GM11168 (cell line): ENCODE measurements at regions not wholly inside any gene's neighbourhood (a gene's known extent, or its start where the extent isn't known, plus 50 kb on each side); places are given as distances from the start of the nearest gene placed in this dataset.
"Not testable (repeated sequence)": the region's sequence is repeated elsewhere in the genome, so short reads cannot be mapped to it uniquely, and the experiment has no call there.

Experiments used
- in situ Hi-C: fragments of 300-500 bp; cut with MboI; formaldehyde crosslinking; loops from one replicate; pipeline ENCODE4 v1.12.0; 2022; ENCODE audit warnings: low sequenced_read_pairs; ENCODE audit not compliant: unreplicated experiment

DNA sequence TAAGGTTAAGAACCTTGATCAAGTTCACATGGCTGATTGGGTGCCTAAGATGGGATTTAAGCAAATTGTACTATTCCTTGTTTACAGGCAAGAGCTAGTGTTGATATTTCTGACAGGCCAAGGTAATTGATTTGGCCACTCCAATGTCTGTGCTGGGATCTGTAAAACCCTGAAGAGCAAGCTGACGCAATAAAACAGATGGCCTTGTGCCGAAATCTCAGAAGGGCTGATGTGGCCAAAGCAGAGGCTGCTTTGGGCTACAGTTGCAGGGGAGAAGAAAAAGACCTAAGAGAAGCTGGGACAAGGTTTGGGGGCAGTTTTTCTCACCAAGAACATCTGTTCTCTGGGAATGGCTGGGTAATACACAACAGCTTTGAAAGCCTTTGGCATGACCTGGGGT, 463.2 kb upstream of the ZNF608 start:
- in situ Hi-C loops: no loop called here

DNA sequence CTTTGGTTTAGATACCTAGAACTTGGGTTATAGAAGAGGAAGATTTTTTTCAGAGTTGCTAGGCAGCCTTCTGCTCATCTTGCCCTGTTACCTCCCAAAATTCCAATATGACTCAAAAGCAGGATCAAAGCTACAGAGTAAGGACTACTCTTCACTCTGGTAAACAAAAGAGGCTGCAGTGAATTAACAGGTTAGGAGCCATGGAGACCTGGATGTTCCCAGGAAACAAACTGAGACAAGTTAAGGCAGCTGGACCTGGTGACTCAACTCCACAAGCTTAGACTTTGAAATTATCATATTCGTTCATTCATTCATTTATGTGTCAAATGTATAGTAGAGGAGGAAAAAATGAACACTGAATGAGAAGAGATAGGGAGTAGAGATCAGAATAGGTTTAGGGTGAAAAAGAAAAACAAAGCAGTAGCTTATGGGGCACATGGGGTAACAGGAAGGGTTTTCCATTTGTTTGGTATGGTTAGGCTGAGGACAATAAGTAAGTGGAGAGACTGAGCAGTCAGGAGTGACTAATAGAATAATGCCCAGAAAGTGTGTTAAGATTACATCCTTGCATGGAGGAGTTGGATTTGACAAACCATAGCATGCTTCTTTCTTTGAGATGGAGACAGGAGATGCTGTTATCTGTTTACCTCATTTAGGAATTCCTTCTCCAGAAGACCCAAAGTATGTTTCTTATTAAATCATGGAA, 464.0 kb upstream of the ZNF608 start:
- in situ Hi-C loops: no loop called here

DNA sequence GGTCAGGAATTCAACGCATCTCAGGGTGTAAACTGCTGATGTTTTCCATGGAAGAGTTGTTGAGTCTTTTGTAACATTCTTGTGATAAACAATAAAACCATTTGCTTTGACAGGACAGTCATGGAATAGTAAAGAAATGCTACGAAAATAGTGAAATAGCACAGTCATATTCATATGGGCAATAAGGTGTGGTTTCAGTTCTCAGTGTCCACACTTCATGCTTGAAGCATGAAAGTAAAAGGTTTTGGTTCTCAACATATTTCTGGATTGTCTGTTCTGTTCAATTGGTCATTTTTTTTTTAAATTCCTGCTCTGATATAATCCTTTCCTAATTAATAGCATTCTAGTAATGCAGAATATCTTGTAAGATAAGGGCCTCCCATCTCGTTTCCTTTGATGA, 467.6 kb upstream of the ZNF608 start:
- in situ Hi-C loops: no loop called here

DNA sequence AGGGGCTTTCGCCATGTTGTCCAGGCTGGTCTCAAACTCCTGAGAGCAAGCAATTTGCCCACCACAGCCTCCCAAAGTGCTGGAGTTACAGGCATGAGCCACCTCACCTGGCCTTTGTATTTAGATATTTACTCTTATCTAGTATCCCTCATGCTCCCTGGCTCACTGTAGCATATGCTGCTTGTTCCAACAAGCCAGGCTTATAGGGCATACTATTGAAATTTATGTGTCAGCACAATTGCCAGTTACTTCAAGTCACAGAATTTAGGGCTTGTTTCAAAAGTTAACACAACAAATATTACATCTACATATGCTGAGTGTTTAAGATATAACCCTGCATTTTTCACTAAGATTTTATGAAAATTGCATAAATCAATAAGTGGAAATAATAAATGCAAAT, 469.2 kb upstream of the ZNF608 start:
- in situ Hi-C loops: no loop called here

DNA sequence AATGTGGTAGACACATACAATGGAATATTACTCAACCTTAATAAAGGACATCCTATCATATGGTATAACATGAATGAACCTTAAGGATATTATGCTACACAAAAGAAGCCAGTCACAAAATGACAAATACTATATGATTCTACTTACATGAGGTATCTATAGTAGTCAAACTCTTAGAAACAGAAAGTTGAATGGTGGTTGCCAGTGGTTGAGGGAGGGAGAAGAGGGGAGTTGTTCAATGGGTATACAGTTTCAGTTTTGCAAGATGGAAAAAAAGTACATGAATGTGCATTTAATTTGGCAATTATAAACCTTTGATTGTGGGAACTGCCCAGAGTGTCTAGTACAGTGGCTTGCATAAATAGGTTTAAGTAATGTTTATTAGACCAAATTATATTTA, 473.3 kb upstream of the ZNF608 start:
- in situ Hi-C loops: no loop called here

DNA sequence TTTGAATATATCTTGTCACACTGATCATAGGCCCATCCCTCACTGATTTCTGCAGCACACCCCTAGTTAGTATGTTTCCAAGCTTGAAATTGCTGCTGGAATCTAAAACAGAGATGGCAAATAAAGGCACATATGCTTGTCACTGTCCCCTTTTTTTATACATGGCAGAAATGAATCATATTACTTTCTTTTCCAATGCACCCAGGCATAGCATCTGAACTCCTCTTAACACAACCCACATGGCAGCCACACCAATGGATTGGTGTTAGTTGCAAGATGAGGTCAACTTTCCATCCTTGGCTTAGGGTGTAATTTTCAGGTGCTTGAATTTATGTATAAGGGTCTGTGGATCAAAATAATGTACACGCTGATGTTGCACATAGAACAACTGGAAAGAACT, 473.8 kb upstream of the ZNF608 start:
- in situ Hi-C loops: no loop called here

DNA sequence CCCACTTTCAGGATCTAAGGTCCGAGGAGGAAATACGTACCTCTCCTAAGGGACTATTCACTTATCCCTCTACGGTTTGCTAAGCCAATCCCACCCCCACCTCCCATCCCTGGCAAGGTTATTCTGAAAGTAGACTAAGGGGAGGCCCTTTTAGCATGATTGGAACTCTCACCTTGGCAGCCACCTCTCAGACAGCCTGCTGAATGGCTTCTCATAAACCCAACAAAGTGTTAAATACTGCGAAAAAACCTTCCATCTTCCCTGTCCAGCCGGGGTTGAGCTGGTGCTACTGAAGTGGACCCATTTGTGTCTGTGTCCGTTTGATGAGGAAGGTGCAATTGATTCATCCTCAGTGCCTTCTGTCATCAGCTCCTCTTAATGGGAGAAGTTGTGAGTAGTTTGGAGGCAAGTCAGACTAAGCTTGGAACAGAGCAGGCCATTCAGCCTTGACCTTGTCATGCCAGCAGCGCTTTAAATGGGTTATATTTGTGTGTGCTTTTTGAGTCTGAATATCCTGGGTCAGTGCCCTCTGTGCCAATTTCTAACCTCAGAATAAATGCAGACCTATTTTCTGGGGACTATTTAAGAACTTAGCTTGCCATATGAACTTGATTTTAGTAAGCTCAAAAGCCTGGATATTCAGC, 476.3 kb upstream of the ZNF608 start:
- in situ Hi-C loops: no loop called here

DNA sequence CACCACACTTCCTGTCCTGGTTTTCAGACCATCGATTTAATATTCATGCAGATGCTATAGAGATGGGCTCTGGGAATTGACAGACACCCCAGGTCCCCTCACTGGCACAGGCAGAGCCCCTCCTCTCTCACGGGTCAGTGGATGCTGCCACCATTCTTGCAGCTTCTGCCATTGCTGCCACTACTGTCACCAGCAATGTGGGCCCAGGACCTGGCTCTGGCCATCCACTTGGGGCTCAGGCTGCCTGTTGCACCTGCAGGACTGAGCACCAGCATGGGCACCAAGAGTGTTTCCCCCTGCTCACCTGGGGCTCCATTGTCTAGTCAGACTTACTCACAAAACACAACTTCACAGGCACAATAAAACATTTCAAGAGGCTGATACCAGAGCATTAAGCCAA, 479.0 kb upstream of the ZNF608 start:
- in situ Hi-C loops: no loop called here

DNA sequence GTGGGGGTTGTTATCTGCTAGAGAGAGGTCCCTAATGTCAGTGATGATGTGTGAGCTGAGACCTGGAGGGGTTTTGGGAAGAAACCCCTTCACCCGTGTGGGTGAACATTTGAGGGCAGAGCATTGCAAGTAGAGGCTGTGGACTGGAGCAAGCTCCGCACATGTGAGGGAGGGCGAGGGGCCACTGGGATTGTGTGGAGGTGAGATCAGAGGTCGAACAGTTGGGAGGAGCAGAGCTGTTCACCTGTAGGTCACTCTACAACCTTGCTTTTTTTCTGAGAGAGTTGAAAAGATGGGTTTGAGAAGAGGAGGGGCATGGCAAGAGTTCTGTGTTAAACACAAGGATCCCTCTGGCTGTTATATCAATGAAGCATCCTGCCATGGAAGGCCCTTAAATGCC, 480.4 kb upstream of the ZNF608 start:
- in situ Hi-C loops: no loop called here

DNA sequence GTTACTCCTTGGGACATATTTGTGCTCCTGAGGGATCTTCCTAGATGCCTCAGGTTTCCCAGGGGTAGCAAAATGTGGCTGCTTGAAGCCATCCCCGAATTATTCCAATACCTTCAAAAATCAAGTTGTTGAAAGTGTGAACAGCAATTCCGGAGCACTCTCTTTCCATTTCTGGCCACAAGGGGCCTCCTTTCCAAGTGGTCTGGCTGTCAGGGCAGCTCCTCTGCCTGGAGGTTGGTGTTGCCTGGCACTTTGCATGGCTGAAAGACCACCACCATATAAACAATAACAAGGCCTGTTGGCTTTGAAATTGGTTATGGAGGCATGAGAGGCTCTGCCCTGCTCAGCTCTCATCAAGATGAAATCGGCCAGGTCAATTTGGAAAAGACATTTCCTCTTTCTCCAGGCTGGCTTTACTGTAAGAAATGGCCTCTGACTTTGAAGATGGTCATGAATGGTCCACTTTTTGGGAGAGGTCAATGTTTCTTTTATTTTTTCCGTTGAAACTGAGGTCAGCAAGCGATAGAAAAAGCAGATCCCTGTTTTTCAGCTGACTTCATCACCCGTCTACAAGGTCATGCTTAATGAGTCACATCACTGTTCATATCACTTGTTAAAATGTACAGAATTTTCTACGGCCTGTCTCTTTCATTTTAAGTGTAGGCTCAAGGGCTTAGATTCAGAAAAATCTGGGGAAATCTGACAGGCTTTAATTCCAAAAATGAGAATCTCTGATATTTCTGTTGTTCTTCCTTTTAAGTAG, 481.1 kb upstream of the ZNF608 start:
- in situ Hi-C loops: no loop called here

DNA sequence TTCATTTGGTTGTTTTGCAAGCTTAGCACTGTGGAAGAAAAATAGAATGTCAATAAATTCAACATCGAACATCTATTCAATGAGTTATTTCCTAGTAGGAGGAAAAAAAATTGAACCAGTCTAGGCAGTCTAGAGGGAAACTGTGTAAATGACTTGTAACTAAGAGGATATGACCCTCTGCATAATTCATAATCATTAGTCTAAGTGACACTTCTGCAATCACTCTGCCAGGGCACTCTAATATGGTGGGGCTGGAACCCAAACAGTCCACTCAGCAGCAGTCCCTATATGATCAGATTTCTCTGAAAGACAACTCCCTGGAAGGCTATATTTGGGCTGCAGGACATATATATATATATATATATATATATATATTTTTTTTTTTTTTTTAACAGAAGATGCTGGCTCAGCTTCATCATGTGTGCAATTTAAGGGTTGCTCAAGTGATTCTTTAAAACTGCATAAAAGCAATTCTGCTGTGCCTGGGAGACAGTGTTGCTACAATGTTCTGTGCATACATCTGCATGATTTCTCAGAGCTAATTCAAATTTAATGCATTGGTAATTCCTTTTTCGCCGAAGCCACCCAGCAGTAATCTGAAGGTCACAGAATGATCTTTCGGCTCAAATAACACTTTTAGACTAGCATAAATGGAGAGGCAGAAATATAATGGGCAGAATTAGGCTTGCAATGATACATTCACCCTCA, 482.1 kb upstream of the ZNF608 start:
- in situ Hi-C loops: no loop called here

DNA sequence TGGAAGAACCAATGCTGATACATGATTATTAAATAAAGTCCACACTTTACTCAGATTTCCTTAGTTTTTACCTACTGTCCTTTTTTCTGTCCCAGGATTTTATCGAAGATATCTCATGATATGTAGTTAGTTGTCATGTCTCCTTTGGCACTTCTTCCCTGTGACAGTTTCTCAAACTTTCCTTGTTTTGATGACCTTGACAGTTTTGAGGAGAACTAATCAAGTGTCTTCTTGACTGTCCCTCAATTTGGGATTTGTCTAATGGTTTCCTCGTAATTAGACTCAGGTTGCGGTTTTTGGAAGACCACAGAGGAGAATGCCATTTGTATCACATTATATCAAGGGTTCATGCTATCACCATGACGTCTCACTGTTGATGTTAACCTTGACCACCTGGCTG, 483.1 kb upstream of the ZNF608 start:
- in situ Hi-C loops: no loop called here

DNA sequence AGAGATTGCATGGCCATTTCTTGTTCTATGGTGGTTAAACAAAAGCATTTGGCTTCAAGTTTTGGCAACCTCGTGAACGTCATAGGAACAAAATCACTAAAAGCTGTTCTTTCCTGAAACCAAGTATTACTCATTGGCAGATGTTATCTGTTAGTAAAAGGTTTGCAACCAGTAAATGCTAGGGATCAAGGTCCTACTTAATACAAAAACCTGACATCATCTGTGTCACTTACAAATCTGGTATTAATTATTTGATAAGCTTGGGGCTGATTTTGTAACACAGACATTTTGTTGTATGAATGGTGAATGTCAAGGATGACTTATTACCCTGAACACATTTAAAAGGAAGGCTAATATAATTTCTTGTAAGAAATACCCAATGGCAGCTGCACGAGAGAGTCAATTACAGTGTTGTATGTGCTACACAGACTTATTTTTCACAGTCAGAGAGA, 486.4 kb upstream of the ZNF608 start:
- in situ Hi-C loops: no loop called here

DNA sequence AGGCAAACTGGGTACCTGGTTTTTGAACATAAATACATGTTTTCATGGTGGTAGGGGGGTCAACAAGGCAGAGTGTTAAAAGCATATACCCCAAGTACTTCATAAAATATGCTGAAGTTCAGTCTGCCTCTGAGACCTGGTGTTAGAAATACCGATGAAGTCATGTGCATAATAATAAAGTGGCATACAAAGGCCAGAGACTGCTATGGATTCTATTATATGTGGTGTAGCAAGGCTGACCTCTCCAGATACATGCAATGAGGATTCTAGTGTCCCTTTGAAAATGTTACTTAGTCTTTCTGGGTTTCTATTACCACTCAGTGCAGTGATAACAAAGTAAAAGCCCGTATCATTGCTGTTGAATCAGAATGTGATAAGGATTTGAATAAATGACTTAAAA, 487.5 kb upstream of the ZNF608 start:
- in situ Hi-C loops: no loop called here

DNA sequence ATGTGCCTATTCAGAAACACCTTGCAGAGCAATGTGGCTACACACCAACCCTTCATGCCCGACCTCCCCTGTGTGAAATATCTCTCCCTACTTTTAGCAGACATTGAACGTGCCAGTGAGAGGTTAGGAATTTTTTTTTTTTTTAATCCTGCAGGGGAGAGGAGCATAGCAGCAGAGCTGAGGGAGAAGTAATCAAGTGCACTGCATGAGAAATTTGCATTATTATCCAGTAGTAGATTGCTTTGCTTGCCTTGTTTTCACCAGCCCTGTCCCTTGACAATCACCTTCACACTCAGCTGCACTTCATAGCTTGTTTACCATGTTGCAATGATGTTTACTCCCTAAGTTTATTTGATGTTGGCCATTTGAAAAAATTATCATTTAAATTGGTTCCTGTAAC, 489.6 kb upstream of the ZNF608 start:
- in situ Hi-C loops: no loop called here

DNA sequence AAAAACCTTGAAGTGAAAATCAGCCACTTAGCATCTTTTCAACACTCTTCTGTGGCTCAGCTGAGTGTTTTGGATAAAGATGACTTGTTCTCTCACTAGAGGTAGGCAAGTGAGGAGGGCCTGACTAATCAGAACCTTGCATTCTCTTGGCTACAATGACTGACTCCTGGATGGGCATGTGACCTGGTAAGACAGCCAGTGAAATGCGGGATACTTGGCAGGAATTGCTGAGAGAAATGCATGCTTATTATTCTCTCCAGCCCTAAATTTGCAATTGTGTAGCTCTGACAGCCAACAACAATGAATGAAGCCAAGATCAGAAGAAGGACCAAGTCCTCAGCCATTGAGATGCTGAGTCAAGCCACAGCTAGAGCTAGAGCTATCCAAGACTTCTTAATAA, 490.5 kb upstream of the ZNF608 start:
- in situ Hi-C loops: no loop called here

DNA sequence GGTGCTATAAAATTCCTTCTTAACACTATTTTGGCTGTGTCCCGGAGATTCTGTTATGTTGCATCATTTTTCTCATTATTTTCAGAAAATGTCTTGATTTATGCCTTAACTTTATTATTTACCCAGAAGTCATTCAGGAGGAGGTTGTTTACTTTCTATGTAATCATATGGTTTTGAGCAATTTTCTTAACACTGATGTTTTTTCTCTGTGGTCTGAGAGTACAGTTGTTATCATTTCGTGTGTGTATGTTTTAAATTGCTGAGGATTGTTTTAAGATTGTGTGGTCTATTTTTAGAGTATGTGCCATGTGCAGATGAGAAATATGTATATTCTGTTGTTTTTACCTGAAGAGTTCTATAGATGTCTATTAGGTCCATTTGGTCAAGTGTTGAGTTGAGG, 498.1 kb upstream of the ZNF608 start:
- in situ Hi-C loops: no loop called here

DNA sequence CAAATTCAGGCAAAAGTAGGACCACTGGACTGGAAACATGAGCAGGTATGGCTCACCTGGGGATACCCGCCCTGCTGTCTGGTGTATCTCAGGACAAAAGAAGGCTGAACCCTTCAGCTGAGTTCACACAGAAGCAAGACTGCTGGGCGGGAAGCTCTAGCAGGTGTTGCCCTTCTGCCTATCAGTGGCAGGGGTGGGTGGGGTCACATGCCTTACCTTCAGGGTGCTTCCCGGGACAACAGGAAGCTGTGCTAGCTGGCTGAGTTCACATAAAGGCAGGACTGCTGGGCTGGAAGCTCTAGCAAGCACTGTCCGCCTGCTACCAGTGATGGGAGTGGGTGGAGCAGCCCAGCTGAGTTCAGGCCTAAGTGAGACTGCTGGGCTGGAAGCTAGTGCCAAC, 498.8 kb upstream of the ZNF608 start:
- in situ Hi-C loops: no loop called here

DNA sequence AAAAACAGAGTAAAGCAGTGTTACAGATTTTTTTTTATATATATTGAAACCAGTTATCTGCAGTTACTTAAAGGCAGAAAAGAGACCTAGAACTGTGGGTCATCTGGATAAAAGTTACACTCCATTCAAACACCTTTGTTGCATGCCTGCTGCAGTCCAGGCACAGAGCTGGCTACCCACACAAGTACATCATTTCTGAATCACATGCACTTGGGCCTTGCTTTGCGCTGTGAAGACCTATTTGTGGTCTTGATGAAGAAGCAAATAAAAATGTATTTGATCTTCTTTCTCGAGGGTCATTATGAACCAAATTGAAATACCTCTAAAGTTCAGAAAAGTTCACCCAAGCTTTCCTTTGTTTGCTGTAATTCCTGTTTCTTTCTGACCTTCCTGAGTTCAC, 503.0 kb upstream of the ZNF608 start:
- in situ Hi-C loops: no loop called here

DNA sequence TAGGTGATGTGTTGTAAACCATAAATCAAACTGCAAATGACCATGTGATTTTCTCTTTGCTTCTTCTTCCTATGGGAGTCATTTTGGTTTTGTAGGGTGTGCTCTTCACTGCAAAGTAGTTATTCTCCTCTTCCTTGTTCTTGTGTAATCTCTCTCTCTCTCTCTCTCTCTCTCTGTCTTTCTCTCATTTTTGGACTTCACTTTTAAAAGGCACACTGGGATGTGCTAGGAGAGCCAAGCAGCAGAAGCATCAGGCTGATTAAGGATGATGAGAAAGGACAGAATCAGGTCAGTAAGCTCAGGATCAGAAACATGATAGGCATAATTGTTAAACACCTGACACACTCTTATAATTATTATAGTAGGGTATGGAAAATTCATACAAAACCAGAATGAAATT, 505.3 kb upstream of the ZNF608 start:
- in situ Hi-C loops: no loop called here

DNA sequence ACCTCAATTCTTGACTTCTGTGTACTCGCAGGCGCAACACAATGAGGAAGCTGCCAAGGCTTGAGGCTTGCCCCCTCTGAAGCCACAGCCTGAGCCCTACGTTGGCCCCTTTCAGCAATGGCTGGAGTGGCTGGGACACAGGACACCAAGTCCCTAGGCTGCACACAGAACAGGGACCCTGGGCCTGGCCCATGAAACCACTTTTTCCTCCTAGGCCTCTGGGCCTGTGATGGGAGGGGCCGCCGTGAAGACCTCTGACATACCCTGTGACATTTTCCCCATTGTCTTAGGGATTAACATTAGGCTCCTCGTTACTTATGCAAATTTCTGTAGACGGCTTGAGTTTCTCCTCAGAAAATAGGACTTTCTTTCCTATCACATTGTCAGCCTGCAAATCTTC, 507.2 kb upstream of the ZNF608 start:
- in situ Hi-C loops: not testable (repeated sequence)
